ENCODE measurements at regions not wholly inside any gene's neighbourhood (a gene's known extent, or its start where the extent isn't known, plus 50 kb on each side); places are given as distances from the start of the nearest gene placed in this dataset.
"Not testable (repeated sequence)": the region's sequence is repeated elsewhere in the genome, so short reads cannot be mapped to it uniquely, and the experiment has no call there.

DNA sequence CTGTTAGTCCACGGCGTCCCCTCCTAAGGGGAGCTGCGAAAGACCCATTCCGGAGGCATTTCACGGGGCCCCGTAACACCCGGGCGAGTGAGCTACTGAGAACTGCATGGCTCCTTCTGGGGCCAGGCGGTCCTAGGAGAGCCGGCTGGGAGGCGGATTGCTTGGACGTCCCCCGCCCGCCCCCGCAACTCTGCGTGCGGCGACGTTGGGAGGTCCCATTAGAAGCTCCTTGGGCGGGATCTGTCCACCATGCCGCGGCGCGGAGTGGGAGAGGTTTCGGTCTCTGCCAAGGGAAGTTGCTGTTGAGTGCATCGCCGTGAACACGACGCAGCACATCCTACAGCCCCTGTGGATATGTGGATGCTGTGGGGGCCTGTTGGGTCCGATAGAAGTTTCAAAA is 85.4 kb upstream of the IGFBP7 start:
- no peak for DNase-seq

DNA sequence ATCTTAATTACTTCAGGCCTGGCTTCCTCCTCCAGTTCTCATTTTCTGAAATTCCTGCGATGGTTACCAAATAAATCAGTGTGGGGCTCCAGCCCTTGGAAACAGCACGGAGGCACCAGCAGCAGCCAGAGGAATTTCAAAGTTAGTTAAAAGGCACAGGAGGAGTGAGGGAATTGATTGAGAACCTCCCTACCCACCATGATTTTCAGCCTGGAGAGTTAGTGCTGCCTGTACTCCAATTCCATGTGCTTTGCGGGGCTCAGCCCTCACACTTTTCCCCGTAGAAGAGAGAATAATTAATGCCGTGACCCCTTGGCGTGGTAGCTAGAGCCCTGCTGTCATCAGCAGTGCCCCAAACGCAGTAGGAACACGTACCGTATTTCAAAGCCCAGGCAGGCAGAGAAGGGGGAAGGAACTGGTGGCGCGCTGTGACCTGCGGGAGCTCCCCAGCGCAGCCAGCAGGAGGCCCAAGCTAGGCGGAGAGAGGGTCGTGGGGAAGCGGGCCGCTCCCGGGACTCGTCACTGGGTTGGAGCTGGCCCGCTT is 84.0 kb upstream of the IGFBP7 start:
- DNase-seq, result peak; percentile 1

DNA sequence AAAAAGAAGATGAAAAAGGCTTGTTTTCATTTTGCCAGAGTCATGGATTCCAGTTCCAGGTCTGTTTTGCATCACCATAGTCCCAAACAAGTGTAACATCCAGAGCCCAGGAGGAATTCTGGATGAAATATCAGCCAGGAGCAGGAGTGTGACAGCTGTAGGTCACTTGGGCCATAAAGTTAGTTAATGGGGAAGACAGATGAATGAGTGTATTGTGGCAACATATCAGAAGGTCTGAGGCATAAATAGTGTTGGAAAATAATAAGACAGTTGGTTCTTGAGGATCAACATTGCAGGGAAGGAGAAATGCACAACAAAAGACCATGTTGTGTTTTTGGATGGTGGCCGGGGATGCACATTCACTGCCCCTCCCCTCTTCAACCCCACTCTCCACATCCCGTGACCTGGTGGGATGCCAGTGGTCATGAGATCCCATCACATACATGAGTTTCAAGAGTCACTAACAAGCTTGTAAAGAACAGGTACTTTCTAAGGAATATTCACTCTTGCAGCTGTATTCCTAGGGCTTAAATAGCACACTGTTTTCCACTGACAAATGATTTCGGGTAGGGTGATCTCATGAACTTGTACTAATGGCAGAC is 83.1 kb upstream of the IGFBP7 start:
- DNase-seq, result no peak

DNA sequence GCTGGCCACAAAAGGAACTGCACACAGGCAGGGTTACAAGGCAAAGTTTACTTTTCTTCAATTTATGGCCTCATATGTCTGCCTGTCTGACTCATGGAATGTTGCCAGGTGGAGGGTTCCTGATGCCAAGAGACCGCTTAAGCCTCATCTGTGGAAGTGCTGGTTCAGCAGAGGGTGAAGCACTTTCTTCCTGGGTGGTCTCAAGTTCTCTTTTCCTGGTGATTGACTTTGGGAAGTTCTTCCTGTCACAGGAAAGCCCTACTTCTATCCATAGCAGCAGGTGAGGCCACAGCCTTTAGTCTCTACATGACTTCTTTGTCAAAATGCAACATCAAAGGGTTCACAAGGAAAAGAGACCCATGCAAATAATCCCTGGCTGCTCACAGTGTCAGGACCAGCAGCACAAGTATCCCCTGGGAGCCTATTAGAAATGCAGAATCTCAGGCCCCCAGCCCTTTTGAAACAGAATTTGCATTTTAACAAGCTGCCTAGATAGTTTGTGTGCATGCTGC is 81.4 kb upstream of the IGFBP7 start:
- no peak for DNase-seq

DNA sequence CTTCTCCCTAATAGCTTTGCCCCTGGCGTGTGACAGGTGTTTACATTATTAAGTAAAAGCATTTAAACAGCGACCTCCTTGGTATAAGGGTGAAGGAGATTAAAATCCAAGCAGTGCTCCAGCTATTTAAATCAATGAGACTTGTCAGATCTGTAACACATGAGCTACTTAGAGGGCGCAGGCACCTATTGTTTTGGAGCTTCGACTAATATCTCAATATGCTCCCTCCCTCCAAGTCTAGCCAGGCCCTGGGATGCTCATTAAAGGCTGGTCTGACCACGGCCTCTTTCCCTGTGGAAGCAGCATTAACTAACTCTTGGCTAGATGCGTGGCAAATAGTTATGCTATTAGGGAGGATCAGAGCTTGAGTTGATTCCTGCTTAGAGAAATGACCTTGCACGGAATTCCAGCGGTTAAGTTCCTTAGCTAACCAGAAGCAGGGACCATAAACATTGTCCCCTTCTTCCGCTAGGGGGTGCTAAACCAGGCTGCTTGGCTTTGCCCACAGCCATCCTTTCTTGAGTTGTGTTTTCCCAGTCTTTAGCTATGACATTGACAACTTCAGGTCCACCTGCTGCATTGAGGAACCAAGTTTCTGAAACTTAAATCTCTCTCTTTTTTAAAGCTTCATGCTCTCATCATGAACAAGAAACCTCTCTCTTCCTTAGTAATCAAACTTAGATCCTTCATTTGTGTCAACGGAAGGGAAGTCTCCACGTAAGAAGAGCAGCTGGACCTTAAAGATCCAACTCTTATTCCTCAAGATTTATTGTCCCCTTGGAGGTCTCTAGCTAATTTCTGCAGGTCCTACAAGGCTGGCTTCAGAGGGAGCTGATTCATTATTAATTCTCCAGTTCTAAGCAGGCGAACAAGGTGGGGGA is 80.7 kb upstream of the IGFBP7 start:
- peak; percentile 15 for DNase-seq

DNA sequence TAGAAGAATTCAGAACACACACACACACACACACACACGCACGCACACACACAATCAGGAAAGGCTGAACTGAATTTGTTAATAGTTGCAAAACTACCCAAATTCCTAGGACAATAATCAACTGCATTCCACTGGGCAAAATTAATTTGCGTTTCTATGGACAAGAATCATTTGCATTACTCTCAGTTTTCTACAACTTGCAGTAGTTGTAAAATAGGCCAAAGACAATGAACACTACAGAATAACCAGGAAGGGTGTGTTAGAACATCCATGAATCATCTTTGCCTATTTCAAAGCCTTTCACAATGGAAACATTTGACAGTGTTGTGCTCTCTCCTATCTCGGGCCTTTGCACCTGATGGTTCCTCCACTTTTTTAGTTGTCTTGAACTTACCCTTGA is 77.1 kb upstream of the IGFBP7 start:
- DNase-seq, result no peak

DNA sequence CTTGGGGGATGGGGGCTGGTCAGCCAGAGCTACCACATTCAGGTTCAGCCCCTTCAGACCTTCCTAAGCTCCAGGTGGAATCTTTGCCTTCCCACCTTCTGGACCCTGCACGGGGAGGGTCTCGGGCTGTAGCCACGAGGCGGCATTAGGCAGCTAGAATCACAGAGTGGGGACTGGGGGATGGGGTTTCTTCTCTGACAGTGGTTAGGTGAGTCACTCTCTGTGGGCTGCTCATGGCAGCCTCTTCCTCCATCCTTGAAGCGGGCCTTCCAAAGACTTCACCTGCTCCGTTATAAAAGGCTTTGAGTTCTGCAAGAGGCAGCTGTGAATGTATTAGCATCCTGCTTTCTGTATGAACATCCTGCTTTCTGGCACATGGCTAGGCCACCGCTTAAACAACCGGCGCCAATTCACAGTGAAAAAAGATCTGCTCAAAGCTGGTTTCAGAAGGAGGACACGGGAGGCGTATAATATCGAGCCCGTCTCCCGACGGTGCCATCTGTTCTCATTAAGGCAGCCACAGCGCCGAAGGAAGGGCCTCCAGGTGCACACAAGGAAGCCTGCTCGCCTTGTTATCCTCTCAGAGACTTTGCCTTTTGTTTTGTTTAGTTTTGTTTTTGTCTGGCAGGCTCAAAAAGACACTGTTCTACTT is 74.3 kb upstream of the IGFBP7 start:
- no peak for DNase-seq

DNA sequence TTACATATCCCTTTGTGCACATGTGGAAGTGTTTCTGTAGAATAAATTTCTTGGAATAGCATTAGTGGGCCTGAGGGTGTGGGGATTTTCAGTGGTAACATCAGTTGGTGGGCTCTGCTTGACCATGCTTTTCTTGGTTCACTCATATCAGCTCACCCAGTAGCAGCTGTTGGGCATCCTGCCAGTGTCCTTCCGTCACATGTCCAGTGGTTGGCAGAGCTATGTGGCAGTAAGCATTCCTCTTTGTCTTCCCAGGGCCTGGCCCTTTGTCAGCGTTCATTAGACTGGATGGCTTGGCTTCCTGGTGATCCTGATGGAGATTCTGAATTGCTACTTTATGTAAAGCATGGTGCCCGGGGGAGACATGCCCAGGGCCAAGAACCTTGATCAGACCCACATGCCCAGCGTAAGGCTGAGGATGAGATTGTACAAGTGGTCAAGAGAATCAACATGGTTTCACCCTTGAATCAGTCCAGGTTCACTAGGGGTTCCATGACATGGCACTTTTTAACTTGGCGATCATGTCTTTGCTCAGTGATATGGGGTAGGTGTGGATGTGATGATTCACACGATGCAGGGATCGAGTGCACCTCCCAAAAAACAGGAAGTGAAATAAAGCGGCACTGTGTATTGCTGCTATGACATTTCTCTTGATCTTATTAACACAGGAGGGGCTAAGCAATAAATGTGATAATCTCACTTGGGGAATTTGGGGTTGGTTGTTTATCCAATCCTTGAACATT is 72.1 kb upstream of the IGFBP7 start:
- peak; percentile 2 for DNase-seq

DNA sequence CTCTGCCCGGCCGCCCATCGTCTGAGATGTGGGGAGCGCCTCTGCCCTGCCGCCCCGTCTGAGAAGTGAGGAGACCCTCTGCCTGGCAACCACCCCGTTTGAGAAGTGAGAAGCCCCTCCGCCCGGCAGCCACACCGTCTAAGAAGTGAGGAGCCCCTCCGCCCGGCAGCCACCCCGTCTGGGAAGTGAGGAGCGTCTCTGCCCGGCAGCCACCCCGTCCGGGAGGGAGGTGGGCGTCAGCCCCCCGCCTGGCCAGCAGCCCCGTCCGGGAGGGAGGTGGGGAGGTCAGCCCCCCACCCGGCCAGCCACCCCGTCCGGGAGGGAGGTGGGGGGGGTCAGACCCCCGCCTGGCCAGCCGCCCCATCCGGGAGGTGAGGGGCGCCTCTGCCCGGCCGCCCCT is 63.0 kb upstream of the IGFBP7 start:
- DNase-seq, result not testable (repeated sequence)

DNA sequence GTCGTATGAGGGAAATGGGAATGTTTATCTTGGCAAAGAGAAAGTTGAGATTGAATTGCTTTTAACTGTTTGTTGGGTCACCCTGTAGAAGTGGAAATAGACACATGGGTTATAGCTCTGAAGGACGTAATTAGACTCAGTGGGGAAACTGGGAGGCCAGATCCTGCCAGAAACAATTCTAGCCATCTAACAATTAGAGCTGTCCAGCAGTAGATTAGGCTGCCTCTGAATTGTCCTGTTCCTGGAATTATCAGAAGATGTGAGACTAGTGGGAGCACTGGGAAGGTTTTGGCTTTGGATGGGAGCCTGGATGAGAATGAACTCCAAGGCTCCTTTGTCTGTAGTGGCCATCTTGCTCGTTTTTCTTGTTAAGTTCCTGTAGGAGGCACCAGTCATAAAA is 61.9 kb upstream of the IGFBP7 start:
- no peak for DNase-seq

DNA sequence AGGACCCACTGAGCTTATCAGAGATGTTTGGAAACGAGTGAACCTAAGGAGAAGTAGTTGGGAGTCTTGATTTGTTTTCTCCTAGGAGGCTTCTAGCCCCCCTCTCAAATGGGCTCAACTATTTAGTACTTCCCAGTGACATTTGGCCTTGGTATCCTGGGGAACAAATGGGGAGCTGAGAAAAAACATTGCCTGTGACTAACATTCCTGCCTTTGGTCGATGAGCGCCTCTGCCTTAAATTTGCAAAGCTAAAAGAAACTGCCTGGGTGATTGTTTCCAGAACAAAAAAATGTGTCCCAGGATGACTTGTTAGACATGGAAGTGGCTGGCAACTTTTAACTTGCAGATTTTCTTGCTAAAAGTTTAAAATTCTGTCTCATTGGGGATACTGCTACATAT is 58.8 kb upstream of the IGFBP7 start:
- no peak for DNase-seq

DNA sequence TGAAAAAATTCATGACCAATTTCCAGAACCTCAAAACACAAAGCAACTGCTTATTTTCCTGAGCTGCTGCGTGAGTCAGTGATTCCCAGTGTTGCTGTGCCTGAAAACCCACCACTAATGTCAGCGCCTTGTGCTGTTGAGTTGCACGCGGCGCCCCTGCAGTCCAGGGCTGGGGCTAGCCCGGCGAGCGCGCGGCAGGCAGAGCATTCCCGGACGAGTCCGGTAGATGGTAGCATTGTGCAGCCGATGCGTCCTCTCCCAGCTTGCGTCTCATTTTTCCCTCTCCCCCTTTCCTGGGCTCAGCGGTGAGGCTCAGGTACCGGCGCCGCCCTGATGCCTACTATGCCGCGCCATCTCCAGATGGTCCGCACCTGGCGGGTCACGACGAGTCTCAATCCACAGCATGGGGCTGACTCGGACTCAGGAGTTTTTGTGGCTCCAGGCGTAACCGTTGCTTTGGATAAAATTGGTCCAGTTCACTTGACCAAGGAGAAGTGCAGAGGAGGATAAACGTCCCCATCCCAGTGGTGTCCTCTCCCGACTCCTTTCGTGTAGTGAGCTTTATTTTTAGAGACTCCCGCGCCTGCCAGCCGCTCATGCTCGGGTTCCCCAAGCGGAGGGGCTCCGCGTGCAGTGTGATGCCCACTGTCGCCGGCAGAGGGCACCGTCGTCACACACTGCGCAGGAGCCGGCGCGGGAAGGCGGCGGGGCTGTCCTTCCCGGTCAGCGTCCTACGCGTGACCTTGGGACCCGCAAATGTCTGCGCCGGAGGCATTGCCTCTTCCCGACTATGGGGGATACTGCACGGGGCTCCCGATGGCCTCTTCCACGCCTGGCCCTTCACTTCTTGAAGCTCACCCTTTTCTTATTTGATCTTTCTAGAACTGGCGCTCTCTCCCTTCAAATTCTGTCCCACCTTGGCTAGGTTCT is 53.6 kb upstream of the IGFBP7 start:
- peak; percentile 66 for DNase-seq

DNA sequence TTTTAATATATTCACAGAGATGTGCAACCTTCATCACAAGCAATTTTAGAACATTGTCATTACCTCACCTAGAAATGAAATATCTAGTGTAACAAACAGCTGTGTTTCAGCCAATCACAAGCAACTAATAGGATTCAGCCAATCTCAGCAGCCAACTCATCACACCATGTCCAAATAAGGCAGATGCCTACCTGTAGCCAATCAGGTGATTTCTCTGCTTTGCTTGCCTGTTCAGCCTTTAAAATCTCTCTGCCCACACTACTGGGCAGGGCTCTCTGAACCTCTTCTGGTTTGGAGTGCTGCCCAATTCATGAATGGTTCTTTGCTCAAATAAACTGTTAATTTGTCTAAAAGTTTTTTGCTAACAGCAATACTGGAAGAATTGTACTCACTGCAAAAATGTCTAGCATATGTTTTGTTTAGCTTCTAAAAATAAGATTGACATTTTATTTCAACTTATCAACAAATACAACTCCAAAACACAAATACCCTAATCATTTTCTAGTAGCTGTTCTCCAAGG is 52.4 kb upstream of the IGFBP7 start:
- DNase-seq, result no peak
